ENCODE measurements at regions not wholly inside any gene's neighbourhood (a gene's known extent, or its start where the extent isn't known, plus 50 kb on each side); places are given as distances from the start of the nearest gene placed in this dataset.
"Not testable (repeated sequence)": the region's sequence is repeated elsewhere in the genome, so short reads cannot be mapped to it uniquely, and the experiment has no call there.

DNA sequence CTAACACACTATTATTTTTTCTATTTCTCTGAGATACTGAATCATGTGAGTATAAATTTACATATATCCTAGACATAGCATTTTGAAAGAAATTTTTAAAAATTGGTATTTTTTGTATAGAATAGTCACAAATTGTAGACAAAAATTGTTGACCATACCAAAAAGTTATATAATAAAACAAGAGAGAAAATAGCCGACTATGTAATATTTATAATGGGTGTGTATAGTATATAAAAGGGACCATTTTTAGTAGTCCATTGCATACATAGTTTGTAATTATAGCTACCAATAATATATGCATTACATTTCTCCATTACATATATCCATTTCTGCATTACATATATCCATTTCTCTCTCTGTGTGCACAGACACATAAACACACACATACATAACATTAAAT lies 590.2 kb downstream of the TMTC2 start:
- DNase-seq (ENCODE audit: low read depth): no peak

DNA sequence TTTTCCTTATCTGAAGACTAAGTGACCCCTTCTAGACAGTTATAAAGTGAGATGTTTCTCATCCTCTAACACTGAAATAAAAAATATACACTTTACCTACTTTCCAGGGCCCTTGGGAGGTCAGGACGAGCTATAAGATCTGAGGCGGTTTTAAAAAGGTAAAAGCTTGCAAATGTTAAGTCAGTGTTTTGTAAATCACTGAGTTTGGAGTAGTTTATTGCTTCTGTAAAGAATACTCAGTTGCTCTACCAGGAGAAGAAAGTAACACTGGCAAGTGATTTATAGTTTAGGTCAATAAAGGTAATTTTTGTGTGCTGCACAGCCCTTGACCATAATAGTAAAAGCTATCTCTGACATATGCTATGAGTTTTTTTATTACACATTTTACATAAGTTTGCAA lies 584.5 kb downstream of the TMTC2 start:
- DNase-seq (ENCODE audit: low read depth): no peak

DNA sequence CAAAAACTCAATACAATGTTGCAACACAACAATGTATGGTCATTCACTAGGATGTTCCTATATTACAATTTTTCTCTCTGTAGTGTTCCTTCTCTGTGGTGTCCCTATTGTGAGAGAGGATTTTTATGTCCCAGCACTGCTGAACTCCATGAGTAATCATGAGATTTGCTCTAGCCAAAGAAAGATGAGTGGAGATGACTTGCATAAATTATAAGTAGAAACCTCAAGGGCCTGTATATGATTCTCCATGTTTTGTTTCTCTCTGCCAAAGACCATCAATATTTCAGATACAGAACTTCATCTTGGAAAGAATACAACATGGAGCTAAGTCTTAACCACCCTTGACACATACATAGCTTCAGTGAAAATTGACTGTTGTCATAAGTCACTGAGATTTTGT lies 579.1 kb downstream of the TMTC2 start:
- peak; percentile 8 for DNase-seq (ENCODE audit: low read depth)

DNA sequence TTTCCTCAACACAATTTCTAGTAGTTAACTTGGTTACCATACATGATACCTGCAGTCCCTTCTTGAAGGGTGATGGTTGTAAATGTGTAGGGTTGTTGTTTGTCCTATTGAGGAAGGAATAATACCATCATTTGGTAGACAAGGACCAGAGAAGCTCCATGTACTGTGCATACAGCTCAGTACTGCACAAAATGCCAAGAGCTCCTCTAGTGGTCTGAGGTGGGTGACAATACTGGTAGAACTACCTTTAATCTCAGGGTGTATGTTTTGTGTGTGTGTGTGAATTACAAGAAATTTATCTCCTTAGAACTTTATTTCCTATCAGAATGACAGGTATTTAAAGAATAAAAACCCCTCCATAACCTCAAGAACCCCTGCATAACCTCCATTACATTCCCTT lies 575.3 kb downstream of the TMTC2 start:
- DNase-seq (ENCODE audit: low read depth): no peak

DNA sequence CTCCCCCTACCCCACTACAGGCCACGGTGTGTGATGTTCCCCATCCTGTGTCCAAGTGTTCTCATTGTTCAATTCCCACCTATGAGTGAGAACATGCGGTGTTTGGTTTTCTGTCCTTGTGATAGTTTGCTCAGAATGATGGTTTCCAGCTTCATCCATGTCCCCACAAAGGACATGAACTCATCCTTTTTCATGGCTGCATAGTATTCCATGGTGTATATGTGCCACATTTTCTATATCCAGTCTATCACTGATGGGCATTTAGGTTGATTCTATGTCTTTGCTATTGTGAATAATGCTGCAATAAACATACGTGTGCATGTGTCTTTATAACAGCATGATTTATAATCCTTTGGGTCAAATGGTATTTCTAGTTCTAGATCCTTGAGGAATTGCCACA lies 573.4 kb downstream of the TMTC2 start:
- not testable (repeated sequence) for DNase-seq (ENCODE audit: low read depth)

DNA sequence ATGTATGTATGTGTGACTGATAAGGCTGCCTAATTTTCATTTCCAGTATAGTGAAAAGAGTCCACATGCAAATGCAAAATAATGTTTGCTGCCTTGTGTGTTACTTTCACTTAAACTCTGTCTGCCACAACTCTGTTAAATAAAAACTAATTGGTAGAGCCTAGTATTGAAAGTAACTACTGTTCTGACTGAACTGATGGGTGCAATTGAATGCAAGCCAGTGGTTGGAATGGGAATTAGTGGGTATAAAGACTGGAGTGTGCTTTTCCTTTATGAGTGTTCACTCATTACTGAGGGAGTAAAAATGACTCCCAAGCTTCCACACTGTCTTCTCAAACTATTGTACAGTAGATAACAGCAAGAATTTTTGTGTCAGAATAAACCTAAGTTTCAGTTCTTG lies 571.0 kb downstream of the TMTC2 start:
- DNase-seq (ENCODE audit: low read depth): no peak

DNA sequence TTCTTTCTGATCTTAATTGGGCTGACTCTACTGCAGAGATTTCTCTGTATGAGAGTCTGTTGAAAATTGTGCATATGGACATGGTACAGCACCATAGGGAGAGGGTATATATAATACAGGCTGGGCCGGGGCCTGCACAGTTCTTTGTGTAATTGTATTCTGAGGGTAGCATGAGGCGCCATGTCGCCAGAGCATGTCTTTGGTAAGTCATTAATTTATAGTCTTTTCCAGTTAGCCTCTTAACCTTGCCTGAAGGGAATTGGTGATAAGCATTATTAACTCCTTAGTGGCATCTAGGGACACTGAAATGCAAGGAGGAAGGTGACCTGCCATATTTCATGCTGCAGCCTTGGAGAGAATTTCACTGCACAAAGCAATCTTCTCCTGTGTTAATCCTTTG lies 569.9 kb downstream of the TMTC2 start:
- no peak for DNase-seq (ENCODE audit: low read depth)

DNA sequence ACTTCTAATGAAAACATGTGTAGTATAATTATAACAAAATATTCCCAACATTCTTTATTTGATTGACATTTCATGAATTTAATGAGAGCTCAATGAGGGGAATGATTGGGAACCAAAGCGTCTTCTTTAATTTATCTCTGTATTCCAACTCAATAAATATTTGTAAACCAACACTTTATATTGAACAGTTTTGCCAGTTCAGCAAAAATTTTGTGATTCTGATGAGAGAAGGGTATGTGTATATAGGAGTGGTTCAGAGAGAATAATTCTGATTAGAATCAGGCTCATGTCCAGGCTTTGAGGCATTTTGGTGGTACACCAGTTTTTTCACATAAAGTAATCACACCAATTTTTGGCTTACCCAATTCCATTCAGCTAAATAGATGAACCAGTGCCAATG lies 564.2 kb downstream of the TMTC2 start:
- DNase-seq (ENCODE audit: low read depth): no peak

DNA sequence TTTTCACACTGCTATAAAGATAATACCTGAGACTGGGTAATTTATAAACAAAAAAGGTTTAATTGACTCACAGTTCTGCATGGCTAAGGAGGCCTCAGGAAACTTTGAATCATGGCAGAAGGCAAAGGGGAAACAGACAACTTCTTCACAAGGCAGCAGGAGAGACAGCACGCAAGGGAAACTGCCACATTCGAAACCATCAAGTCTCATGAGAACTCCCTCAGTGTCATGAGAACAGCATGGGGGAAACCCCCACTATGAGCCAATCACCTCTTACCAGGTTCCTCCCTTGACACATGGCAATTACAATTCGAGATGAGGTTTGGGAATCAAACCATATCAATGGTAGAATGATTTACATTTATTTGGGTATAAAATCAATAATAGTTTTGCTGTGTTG lies 558.5 kb downstream of the TMTC2 start:
- DNase-seq (ENCODE audit: low read depth): no peak

DNA sequence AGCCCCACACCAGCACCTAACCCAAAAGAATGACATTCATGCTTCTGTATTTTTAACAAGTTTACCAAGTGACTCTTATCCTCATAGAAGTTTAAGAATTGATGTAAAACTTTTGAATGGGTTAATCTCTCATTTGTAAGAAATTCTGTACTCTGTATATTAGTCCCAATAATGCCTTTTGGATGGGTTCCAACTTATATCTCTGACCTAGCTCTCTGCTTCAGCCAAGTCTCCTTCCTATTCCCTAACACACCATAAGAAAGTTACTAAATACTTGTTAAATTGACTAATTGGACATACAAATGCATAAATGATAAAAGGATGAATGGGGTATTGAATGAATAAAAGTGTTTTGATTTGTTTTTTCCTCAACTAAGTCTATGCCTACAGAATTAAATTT lies 557.3 kb downstream of the TMTC2 start:
- DNase-seq (ENCODE audit: low read depth): no peak

DNA sequence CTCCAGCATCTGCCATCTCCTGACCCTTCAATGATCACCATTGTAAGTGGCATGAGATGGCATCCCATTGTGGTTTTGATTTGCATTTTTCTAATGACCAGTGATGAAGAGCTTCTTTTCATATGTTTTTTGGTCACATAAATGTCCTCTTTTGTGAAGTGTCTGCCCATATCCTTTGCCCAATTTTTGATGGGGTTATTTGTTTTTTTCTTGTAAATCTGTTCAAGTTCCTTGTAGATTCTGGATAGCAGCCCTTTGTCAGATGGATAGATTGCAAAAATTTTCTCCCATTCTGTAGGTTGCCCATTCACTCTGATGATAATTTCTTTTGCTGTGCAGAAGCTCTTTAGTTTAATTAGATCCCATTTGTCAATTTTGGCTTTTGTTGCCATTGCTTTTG lies 547.3 kb downstream of the TMTC2 start:
- DNase-seq (ENCODE audit: low read depth): not testable (repeated sequence)

DNA sequence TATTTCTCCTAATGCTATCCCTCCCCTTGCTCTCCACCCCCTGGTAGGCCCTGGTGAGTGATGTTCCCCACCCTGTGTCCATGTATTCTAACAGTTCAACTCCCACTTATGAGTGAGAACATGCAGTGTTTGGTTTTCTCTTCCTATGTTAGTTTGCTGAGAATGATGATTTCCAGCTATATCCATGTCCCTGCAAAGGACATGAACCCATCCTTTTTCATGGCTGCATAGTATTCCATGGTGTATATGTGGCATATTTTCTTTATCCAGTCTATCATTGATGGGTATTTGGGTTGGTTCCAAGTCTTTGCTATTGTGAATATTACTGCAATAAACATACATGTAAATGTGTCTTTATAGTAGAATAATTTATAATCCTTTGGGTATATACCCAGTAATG lies 540.3 kb downstream of the TMTC2 start:
- DNase-seq (ENCODE audit: low read depth): not testable (repeated sequence)

DNA sequence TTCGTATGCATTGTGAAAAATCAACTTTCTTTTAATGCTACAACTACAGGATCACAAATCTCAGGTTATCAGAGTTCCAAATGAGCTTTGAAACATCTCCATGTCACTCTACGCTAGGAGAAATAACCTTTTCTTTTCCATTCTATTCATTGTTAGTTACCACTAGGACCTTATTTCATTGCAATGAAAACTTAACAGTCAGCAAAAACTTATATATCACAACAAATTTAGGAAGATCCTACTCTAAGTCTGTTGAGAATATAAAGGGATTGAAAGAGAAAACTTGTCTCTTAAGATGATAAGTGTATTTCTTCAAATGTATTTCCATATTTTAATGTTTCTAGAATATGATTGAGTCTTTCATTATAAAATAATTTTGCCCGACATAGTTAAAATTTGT lies 539.1 kb downstream of the TMTC2 start:
- DNase-seq (ENCODE audit: low read depth): no peak

DNA sequence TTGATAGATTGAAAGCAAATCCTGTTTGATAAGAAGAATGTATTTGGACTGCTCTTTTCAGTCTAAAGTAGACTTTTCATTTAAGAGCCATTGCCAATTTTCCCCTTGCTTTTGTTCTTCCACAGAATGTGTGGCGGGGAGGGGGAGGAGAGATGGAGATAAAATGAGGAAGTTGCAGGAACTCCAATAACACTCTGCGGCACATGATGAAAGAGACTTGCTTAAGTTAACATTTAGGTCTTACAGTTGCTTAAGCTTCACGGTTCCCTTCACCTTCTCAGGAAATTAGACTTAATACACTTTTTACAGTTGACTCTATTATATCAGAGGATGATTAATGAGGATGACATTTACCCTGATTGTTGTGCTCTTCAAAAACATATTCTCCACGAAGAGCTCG lies 537.3 kb downstream of the TMTC2 start:
- no peak for DNase-seq (ENCODE audit: low read depth)

DNA sequence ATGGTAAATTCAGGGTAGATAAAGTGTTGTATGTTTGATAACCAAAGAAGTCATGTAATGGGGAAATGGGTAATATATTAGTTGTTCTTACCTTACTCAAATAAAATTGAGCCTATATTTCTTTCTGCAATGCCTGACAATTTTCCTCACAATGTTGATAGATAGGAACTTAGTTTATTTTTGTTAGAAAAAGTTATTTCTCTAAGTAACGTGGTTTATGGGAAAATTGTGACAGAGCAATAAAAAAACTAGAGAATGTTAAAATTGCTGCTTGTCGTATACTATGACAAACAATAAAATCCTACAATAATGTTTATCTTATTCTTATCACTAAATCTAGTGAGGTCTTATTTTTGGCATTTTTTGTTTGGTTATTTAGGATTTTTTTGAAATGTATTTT lies 534.1 kb downstream of the TMTC2 start:
- DNase-seq (ENCODE audit: low read depth): no peak

DNA sequence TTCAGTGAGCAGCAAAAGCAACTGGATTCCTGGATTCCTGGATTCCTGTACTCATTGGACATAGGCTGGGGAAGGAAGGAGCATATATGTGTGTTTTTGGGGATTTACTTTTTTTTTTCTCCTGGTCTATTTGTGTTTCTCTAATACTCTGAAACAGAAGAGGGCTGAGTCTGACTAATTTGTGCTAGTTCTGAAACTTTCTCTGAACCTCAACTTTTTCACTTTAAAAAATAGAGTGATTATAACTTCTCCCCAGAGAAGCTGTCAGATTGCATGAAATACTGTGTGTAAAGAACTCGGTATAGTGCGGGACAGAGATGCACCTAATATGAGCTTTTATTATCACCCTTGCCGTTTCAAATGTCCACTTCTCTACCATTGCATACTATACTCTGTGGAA lies 529.5 kb downstream of the TMTC2 start:
- DNase-seq (ENCODE audit: low read depth): no peak

DNA sequence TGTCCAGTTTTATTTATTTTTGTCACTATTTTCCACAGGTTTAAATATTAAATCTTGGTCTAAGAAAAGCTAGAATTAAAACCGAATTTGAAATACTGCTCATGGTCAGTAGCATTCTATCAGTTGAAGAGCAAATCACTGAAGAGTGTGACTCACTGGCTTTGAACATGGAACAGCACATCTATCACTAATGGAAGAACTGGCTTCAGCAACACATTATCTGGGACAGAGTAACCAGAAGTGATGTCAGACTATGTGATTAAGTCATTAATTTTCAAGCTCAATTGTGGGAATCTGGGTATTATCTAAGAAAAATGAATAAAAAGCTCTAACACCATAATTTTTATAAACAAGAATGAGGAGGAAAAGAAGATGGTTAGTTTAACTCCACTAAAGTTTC lies 527.5 kb downstream of the TMTC2 start:
- DNase-seq (ENCODE audit: low read depth): no peak

DNA sequence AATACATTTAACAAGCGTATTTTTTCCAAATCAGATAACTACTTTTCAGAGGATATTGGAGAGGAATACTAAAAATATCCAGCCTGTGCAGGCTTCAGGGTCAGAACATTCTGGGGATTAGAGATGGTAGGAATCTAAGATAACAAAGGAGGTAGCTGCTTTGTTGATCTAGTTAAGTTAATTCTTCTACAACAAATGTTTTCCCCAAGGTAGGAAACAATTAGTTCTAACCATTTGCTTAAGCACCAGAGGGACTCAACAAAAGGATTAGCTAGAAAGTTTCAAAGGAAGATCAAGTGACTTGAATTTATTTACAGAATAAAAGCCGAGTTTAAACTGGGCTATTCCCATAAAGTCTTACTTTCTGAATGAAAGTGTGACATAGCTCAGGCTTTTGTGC lies 524.2 kb downstream of the TMTC2 start:
- no peak for DNase-seq (ENCODE audit: low read depth)

DNA sequence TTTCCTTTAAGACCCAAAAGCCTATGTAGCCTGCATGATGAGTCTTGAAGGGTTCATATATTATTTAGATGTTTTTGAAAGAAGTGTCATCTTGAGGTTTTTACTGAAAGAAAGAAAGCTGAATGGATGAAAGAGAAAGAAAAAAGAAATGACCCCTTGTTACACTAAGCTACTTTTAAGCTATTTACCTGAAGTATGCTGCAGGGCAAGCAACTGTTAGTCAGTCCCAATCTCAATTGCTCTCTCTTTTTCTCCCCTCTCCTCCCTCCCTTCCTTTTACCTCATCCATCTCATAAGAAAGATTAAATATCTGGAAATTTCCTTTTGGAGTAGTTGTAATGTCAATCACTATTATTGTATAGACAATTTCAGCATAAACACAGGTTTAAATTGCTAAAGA lies 512.4 kb downstream of the TMTC2 start:
- DNase-seq (ENCODE audit: low read depth): no peak

DNA sequence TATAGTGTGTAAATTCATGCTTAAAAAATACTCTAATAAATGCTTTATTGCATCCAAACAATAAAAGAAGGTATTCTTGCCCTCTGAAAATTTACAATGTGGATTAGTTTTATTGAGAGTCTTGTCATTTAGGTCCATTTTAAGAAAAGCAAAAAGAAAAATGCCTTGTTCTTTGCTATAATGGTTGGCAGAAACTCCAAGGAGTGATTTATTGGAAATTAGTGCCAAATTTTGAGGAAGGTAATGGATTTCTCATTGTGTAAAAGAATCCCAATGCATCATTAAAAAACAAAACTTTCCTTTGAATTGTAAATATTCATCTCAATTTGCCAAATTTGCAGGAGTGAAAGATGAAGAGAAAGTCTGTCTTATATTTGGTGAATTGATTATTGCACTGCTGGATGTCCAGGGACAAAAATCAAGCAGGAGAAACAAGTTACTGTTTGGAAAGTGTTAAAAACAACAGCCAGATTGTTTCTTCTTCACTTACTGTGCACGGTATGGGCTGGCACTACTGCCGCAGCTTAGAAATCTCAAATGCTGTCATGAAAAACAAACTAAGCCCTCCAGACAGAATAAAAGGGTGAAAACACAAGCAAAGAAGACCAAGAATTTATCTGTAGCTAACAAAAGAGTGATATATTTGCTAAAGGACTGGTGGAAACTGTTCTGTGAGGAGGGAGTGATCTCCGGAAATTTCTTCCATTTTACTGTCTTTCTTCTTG lies 511.7 kb downstream of the TMTC2 start:
- DNase-seq (ENCODE audit: low read depth): no peak

DNA sequence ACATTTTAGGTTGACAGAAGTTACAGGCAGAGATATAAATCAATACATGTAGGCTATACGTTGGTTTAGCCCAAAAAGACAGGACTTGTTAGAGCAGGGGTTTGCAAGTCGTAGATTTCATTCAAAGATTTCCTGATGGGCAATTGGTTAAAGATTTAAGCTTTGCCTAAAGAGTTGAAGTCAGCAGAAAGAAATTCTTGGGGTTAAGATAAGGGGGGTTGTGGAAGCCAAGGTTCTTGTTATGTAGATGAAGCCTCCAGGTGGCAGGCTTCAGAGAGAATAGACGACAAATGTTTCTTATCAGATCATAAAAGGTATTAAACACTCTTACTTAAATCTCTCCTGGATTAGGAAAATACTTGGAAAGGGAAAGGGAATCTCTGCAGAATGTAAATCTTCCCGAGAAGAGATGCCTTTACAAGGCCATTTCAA lies 510.8 kb downstream of the TMTC2 start:
- DNase-seq (ENCODE audit: low read depth): no peak

DNA sequence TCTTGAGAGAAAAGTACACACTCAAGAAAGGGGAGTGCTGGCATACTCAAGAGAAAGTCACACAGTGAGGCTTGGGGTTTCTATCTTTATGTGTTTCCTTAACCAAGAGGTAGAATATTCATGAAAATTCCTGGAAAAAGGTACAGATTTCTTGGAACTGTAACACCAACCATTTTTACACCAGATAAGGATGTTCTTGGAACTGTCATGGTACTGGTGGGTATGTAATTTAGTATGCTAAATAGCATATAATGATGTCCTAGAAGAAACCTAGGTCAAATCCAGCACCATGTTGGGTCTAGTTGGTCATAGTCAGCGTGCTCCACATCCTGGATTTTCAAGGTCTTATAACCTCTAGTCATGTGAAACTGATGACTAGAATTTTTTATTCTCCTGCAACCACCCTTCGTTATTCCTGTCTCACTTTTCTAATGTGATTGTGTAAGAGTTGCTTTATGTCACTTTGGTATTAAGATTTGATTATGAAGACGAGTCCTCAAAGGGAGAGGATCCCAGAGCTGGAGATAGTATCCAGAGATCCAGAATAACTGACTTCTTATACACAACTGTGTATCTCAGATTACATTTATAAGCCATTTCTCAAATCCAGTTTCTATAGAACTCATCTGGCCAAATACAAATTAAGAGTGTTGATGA lies 510.1 kb downstream of the TMTC2 start:
- no peak for DNase-seq (ENCODE audit: low read depth)

DNA sequence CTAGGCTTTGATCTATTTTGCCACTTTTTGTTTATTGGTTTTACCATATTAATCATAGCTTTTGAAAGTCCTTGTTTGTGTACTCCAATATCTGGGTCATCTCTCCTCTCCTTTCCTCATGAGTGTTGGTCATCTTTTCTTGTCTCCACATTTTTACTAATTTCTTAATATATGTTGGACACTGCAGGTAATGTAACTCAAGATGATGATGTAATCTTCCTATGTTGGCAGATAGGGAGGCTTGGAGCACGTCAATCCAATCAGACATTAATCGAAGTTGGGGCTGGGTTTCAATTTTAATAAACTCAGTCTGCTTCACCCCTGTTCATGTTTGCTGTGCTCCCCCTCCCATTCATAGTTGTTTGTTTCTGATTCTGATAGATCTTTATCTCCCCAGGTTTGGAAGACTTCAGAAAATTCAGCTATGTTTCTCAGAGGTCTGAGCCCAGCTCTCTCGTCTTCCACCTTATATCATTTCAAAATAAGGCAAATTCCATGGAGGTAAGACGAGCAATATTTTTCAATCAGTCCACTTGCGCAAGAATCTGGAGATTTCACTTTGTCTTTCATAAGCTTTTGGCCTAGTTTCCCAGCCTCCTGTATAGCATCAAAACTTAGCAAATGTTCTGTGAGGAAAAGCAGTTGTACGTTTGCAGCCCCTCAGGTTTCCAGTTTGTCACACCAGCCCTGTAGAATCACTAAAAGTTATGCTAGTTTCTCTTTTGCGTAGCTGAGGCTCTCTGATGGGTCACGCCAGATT lies 504.1 kb downstream of the TMTC2 start:
- no peak for DNase-seq (ENCODE audit: low read depth)

Measured in HT1080 (cell line).